GM19372 (cell line): ENCODE measurements at regions not wholly inside any gene's neighbourhood (a gene's known extent, or its start where the extent isn't known, plus 50 kb on each side); places are given as distances from the start of the nearest gene placed in this dataset.

Source experiments
- ATAC-seq: cut with Tn5 transposase; IDR thresholded peaks from one replicate; pipeline ENCODE4 v1.9.1; 2021; ENCODE audit warnings: mild to moderate bottlenecking, low read depth, moderate library complexity; ENCODE audit not compliant: unreplicated experiment

- ATAC-seq = no peak
Observed at GRCh38 chr9:87081503-87081902, 134.2 kb upstream of the GAS1 start.

GRCh38 chr9:87083986-87084385, 136.7 kb upstream of the GAS1 start:
- ATAC-seq = no peak

- no peak for ATAC-seq
Observed at GRCh38 chr9:87084407-87084806, 137.1 kb upstream of the GAS1 start.

- ATAC-seq = no peak
Observed at GRCh38 chr9:87085073-87085472, 137.8 kb upstream of the GAS1 start.

- ATAC-seq = no peak
Observed at GRCh38 chr9:87085521-87085920, 138.2 kb upstream of the GAS1 start.

- no peak for ATAC-seq
Observed at GRCh38 chr9:87086221-87086818, 139.0 kb upstream of the GAS1 start.

- ATAC-seq = no peak
Observed at GRCh38 chr9:87087197-87087596, 139.9 kb upstream of the GAS1 start.

GRCh38 chr9:87088192-87088591, 140.9 kb upstream of the GAS1 start:
- ATAC-seq = no peak

GRCh38 chr9:87088621-87089365, 141.5 kb upstream of the GAS1 start:
- no peak for ATAC-seq

- no peak for ATAC-seq
Observed at GRCh38 chr9:87089506-87089905, 142.2 kb upstream of the GAS1 start.

- no peak for ATAC-seq
Observed at GRCh38 chr9:87089929-87090328, 142.6 kb upstream of the GAS1 start.

GRCh38 chr9:87093777-87094176, 146.5 kb upstream of the GAS1 start:
- no peak for ATAC-seq

GRCh38 chr9:87095951-87096350, 148.6 kb upstream of the GAS1 start:
- ATAC-seq = no peak

- ATAC-seq = no peak
Observed at GRCh38 chr9:87096506-87096905, 149.2 kb upstream of the GAS1 start.

GRCh38 chr9:87097238-87097637, 149.9 kb upstream of the GAS1 start:
- ATAC-seq = no peak

- no peak for ATAC-seq
Observed at GRCh38 chr9:87099407-87099806, 152.1 kb upstream of the GAS1 start.

GRCh38 chr9:87100001-87100400, 152.7 kb upstream of the GAS1 start:
- no peak for ATAC-seq

- ATAC-seq = no peak
Observed at GRCh38 chr9:87102126-87102525, 154.8 kb upstream of the GAS1 start.

- ATAC-seq = no peak
Observed at GRCh38 chr9:87107072-87107471, 159.8 kb upstream of the GAS1 start.

GRCh38 chr9:87108661-87109060, 161.4 kb upstream of the GAS1 start:
- ATAC-seq = no peak

- no peak for ATAC-seq
Observed at GRCh38 chr9:87109231-87109631, 161.9 kb upstream of the GAS1 start.

- no peak for ATAC-seq
Observed at GRCh38 chr9:87109851-87110250, 162.5 kb upstream of the GAS1 start.
